ENCODE measurements at regions not wholly inside any gene's neighbourhood (a gene's known extent, or its start where the extent isn't known, plus 50 kb on each side); places are given as distances from the start of the nearest gene placed in this dataset.
"Not testable (repeated sequence)": the region's sequence is repeated elsewhere in the genome, so short reads cannot be mapped to it uniquely, and the experiment has no call there.

DNA sequence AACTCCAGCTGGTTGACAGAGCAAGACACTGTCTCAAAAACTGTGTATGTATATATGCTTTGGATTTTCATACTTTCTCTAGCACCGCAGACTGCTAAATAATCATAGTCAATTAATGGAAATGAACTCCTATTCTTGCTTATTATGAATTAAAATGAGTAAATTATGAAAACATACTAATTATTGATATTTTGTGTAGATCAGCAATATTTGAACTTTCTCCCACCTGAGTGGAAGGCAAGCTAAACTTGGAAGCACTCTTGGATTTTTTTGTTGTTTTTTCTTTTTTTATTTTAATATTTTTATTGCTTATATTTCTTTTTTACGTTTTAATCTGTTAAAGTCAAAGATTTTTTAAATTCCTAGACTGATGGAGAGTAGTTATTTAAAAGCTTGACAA is 201.7 kb downstream of the CDRT15L2 start:
- H3K27me3 ChIP-seq (replicated peaks; ENCODE audit: control insufficient read depth, insufficient read depth, low read length): no peaks in the 10 kb centered on the region
- no TSS peak for BruUV-seq (replicated peaks)
- POLR2A ChIA-PET: no interaction called here
- H3K36me3 ChIP-seq (ENCODE audit: control insufficient read depth, insufficient read depth, low read length): no peaks in the 10 kb centered on the region
- no peak overlapping the region for H3K4me3 ChIP-seq (ENCODE audit: low read depth, low read length)
- no peak for DNase-seq
- no peak overlapping the region for H3K27ac Mint-ChIP-seq (ENCODE audit: unreplicated experiment)
- no peaks in the 10 kb centered on the region for H3K4me1 ChIP-seq
- H3K9me3 Mint-ChIP-seq (ENCODE audit: unreplicated experiment): no peaks in the 10 kb centered on the region
- CTCF ChIA-PET: no interaction called here
- H3K36me3 Mint-ChIP-seq (ENCODE audit: insufficient read depth, unreplicated experiment): no peaks in the 10 kb centered on the region
- H3K9me3 ChIP-seq: no peaks in the 10 kb centered on the region
- intact Hi-C loops (cut with micrococcal nuclease; ENCODE audit: unreplicated experiment): no loop called here
- no peaks in the 10 kb centered on the region for H3K4me1 Mint-ChIP-seq (ENCODE audit: low read depth, unreplicated experiment)
- TF ChIP-seq, protein P1, sequence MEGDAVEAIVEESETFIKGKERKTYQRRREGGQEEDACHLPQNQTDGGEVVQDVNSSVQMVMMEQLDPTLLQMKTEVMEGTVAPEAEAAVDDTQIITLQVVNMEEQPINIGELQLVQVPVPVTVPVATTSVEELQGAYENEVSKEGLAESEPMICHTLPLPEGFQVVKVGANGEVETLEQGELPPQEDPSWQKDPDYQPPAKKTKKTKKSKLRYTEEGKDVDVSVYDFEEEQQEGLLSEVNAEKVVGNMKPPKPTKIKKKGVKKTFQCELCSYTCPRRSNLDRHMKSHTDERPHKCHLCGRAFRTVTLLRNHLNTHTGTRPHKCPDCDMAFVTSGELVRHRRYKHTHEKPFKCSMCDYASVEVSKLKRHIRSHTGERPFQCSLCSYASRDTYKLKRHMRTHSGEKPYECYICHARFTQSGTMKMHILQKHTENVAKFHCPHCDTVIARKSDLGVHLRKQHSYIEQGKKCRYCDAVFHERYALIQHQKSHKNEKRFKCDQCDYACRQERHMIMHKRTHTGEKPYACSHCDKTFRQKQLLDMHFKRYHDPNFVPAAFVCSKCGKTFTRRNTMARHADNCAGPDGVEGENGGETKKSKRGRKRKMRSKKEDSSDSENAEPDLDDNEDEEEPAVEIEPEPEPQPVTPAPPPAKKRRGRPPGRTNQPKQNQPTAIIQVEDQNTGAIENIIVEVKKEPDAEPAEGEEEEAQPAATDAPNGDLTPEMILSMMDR (IDR thresholded peaks at IDR 0.05; ENCODE audit: insufficient read depth in 1 of 2, low read depth in 1 of 2, low read length in 1 of 2, severe bottlenecking in 1 of 2, unreplicated experiment in 1 of 2): no peak
- H3K27me3 Mint-ChIP-seq (ENCODE audit: insufficient read depth, unreplicated experiment): no peaks in the 10 kb centered on the region
- no peak overlapping the region for H3K4me3 Mint-ChIP-seq (ENCODE audit: unreplicated experiment)

DNA sequence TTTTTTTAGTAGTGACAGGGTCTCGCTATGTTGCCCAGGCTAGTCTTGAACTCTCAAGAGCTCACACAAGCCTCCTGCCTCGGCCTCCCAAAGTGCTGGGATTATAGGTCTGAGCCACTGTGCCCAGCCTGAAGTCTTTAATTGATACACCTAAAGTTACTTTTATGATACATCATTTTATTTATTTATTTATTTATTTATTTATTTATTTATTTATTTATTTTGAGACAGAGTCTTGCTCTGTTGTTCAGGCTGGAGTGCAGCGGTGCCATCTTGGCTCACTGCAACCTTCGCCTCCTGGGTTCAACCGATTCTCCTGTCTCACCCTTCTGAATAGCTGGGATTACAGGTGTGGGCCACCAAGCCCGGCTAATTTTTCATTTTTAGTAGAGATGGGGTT is 202.3 kb downstream of the CDRT15L2 start:
- H3K9me3 Mint-ChIP-seq (ENCODE audit: unreplicated experiment); H3K27me3 ChIP-seq (replicated peaks; ENCODE audit: control insufficient read depth, insufficient read depth, low read length); H3K4me3 Mint-ChIP-seq (ENCODE audit: unreplicated experiment); H3K27ac Mint-ChIP-seq (ENCODE audit: unreplicated experiment); H3K27me3 Mint-ChIP-seq (ENCODE audit: insufficient read depth, unreplicated experiment); CTCF ChIA-PET; POLR2A ChIA-PET; H3K4me3 ChIP-seq (ENCODE audit: low read depth, low read length); H3K36me3 ChIP-seq (ENCODE audit: control insufficient read depth, insufficient read depth, low read length); DNase-seq; intact Hi-C loops (cut with micrococcal nuclease; ENCODE audit: unreplicated experiment); H3K4me1 Mint-ChIP-seq (ENCODE audit: low read depth, unreplicated experiment); H3K4me1 ChIP-seq; H3K9me3 ChIP-seq; H3K36me3 Mint-ChIP-seq (ENCODE audit: insufficient read depth, unreplicated experiment); BruUV-seq (replicated peaks): not testable (repeated sequence)

DNA sequence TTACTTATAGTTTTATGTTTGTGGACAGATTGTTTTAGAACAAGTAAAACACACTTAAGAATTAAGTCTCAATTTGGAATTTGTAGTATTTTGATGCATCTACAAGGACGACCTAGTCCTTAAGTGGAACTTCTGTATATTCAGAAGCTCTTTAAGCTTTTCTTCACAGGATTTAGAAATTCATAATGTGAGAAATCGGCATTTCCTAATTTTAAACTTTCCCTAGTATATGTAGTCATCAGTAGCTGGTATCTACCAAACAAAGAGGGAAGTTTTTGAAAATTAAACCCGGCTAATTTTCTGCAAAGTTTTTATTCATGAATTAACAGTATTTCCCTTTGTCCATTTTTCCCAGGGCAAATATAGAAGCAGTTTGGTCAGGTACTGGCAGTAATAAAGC is 203.6 kb downstream of the CDRT15L2 start:
- Histone ChIP-seq H3K36me3 (ENCODE audit: control insufficient read depth, insufficient read depth, low read length) (no peaks in the 10 kb centered on the region), H3K9me3 (no peaks in the 10 kb centered on the region), H3K27me3 (replicated peaks; ENCODE audit: control insufficient read depth, insufficient read depth, low read length) (no peaks in the 10 kb centered on the region), H3K4me3 (ENCODE audit: low read depth, low read length) (no peak overlapping the region), H3K4me1 (no peaks in the 10 kb centered on the region)
- ChIA-PET POLR2A (no interaction called here), CTCF (no interaction called here)
- Mint-ChIP-seq H3K9me3 (ENCODE audit: unreplicated experiment) (no peaks in the 10 kb centered on the region), H3K4me1 (ENCODE audit: low read depth, unreplicated experiment) (no peaks in the 10 kb centered on the region), H3K27me3 (ENCODE audit: insufficient read depth, unreplicated experiment) (peaks cover 9% of the 10 kb centered on the region), H3K27ac (ENCODE audit: unreplicated experiment) (no peak overlapping the region), H3K4me3 (ENCODE audit: unreplicated experiment) (no peak overlapping the region), H3K36me3 (ENCODE audit: insufficient read depth, unreplicated experiment) (no peaks in the 10 kb centered on the region)
- intact Hi-C loops (cut with micrococcal nuclease; ENCODE audit: unreplicated experiment): no loop called here
- no peak for DNase-seq
- BruUV-seq (replicated peaks): no TSS peak
- TF ChIP-seq, protein P1 (IDR thresholded peaks at IDR 0.05; ENCODE audit: insufficient read depth in 1 of 2, low read depth in 1 of 2, low read length in 1 of 2, severe bottlenecking in 1 of 2, unreplicated experiment in 1 of 2): no peak

DNA sequence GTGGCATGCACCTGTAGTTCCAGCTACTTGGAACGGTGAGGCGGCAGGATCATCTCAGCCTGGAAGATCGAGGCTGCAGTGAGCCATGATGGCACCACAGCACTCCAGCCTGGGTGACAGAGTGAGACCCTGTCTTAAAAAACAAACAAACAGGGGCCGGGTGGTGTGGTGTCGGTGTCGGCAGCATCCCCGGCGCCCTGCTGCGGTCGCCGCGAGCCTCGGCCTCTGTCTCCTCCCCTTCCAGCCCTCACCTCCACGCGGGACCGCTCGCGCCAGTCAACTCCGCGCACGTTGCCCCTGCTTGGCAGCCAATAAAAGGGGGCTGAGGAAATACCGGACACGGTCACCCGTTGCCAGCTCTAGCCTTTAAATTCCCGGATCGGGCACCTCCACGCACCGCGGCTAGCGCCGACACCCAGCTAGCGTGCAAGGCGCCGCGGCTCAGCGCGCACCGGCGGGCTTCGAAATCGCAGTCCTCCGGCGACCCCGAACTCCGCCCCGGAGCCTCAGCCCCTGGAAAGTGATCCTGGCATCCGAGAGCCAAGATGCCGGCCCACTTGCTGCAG is 204.7 kb downstream of the CDRT15L2 start:
- Histone ChIP-seq H3K4me1 (no peaks in the 10 kb centered on the region), H3K4me3 (ENCODE audit: low read depth, low read length) (no peak overlapping the region), H3K9me3 (no peaks in the 10 kb centered on the region), H3K36me3 (ENCODE audit: control insufficient read depth, insufficient read depth, low read length) (no peaks in the 10 kb centered on the region), H3K27me3 (replicated peaks; ENCODE audit: control insufficient read depth, insufficient read depth, low read length) (no peaks in the 10 kb centered on the region)
- no TSS peak for BruUV-seq (replicated peaks)
- DNase-seq: no peak
- CTCF ChIA-PET: interaction anchor here (0.6 kb wide), 1 partner anchor 68 kb away, joined by 3 read pairs; no protein-coding TSS in a partner anchor
- TF ChIP-seq, protein P1 (IDR thresholded peaks at IDR 0.05; ENCODE audit: insufficient read depth in 1 of 2, low read depth in 1 of 2, low read length in 1 of 2, severe bottlenecking in 1 of 2, unreplicated experiment in 1 of 2): no peak
- intact Hi-C loops (cut with micrococcal nuclease; ENCODE audit: unreplicated experiment): no loop called here
- Mint-ChIP-seq H3K9me3 (ENCODE audit: unreplicated experiment) (no peaks in the 10 kb centered on the region), H3K27me3 (ENCODE audit: insufficient read depth, unreplicated experiment) (peaks cover 9% of the 10 kb centered on the region), H3K4me1 (ENCODE audit: low read depth, unreplicated experiment) (no peaks in the 10 kb centered on the region), H3K27ac (ENCODE audit: unreplicated experiment) (no peak overlapping the region), H3K4me3 (ENCODE audit: unreplicated experiment) (no peak overlapping the region), H3K36me3 (ENCODE audit: insufficient read depth, unreplicated experiment) (no peaks in the 10 kb centered on the region)
- POLR2A ChIA-PET: no interaction called here
